ENCODE measurements at regions not wholly inside any gene's neighbourhood (a gene's known extent, or its start where the extent isn't known, plus 50 kb on each side); places are given as distances from the start of the nearest gene placed in this dataset.

DNA sequence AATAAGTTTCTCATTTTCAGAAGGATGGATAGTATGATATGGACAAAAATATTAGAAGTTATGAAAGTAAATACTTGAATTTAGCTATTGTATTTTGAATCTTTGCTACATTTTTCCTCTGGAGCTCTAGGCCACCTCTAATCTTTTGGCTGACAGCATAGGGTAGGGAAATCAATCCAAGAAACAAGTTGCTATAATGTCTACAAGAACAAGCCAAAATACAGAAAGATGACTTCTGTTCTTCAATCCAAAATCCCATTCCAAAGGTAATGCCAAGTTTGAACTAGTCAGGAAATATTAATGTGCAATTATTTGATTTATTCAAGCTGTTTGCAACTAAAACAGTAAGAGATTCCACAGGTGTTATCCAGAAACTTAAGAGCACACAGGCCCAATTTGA is 1323.1 kb downstream of the ADGRL3 start:
- ATAC-seq (ENCODE audit: low read depth): no peak

More for the DNA sequence above, 1323.1 kb downstream of the ADGRL3 start:
- H2AK5ac ChIP-seq (ENCODE audit: low read depth, low read length): no peak overlapping the region
- no peak for DNase-seq
- ChIA-PET CTCF (no interaction called here), POLR2A (ENCODE audit: unreplicated experiment) (no interaction called here)
- H3K56ac ChIP-seq (ENCODE audit: extremely low read depth, insufficient read depth, low read length): no peak overlapping the region
- TF ChIP-seq MAFK (IDR thresholded peaks at IDR 0.05; ENCODE audit: low read depth, low read length) (no peak), BHLHE40 (IDR thresholded peaks at IDR 0.05; ENCODE audit: low read depth, low read length) (no peak), MXI1 (IDR thresholded peaks at IDR 0.05; ENCODE audit: borderline replicate concordance, low read depth, low read length) (no peak), RAD21 (IDR thresholded peaks at IDR 0.05; ENCODE audit: low read length) (no peak), SMC3 (IDR thresholded peaks at IDR 0.05; ENCODE audit: low read depth, low read length) (no peak), FOS (IDR thresholded peaks at IDR 0.05; ENCODE audit: low read depth, low read length) (no peak), NFE2L2 (IDR thresholded peaks at IDR 0.05; ENCODE audit: low read depth, low read length) (no peak), CEBPB (IDR thresholded peaks at IDR 0.05; ENCODE audit: low read depth, low read length) (no peak), MAZ (IDR thresholded peaks at IDR 0.05; ENCODE audit: borderline replicate concordance, low read depth, low read length) (no peak), RFX5 (IDR thresholded peaks at IDR 0.05; ENCODE audit: low read depth, low read length) (no peak), RCOR1 (IDR thresholded peaks at IDR 0.05; ENCODE audit: insufficient replicate concordance, low read length) (no peak), POLR2A (IDR thresholded peaks at IDR 0.05; ENCODE audit: low read depth, low read length) (no peak)
- TF ChIP-seq, protein P1, sequence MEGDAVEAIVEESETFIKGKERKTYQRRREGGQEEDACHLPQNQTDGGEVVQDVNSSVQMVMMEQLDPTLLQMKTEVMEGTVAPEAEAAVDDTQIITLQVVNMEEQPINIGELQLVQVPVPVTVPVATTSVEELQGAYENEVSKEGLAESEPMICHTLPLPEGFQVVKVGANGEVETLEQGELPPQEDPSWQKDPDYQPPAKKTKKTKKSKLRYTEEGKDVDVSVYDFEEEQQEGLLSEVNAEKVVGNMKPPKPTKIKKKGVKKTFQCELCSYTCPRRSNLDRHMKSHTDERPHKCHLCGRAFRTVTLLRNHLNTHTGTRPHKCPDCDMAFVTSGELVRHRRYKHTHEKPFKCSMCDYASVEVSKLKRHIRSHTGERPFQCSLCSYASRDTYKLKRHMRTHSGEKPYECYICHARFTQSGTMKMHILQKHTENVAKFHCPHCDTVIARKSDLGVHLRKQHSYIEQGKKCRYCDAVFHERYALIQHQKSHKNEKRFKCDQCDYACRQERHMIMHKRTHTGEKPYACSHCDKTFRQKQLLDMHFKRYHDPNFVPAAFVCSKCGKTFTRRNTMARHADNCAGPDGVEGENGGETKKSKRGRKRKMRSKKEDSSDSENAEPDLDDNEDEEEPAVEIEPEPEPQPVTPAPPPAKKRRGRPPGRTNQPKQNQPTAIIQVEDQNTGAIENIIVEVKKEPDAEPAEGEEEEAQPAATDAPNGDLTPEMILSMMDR (conservative IDR thresholded peaks at IDR 0.05; ENCODE audit: low read depth, low read length): no peak
- TF ChIP-seq, protein P2, sequence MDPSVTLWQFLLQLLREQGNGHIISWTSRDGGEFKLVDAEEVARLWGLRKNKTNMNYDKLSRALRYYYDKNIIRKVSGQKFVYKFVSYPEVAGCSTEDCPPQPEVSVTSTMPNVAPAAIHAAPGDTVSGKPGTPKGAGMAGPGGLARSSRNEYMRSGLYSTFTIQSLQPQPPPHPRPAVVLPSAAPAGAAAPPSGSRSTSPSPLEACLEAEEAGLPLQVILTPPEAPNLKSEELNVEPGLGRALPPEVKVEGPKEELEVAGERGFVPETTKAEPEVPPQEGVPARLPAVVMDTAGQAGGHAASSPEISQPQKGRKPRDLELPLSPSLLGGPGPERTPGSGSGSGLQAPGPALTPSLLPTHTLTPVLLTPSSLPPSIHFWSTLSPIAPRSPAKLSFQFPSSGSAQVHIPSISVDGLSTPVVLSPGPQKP (IDR thresholded peaks at IDR 0.05; ENCODE audit: borderline replicate concordance, low read depth, low read length): no peak
- TF ChIP-seq, protein P3, sequence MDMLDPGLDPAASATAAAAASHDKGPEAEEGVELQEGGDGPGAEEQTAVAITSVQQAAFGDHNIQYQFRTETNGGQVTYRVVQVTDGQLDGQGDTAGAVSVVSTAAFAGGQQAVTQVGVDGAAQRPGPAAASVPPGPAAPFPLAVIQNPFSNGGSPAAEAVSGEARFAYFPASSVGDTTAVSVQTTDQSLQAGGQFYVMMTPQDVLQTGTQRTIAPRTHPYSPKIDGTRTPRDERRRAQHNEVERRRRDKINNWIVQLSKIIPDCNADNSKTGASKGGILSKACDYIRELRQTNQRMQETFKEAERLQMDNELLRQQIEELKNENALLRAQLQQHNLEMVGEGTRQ (IDR thresholded peaks at IDR 0.05; ENCODE audit: low read depth, low read length): no peak
- no peaks in the 10 kb centered on the region for H3K79me1 ChIP-seq (ENCODE audit: low read depth in 1 of 2, low read length in 2 of 2)
- in situ Hi-C loops (cut with MboI; ENCODE audit: low sequenced_read_pairs): no loop called here
- no TSS peak for BruUV-seq (replicated peaks)
- H3K9ac ChIP-seq (ENCODE audit: low read depth, low read length): no peak overlapping the region
- no peak overlapping the region for H2BK20ac ChIP-seq (ENCODE audit: low read depth, low read length)
- no peaks in the 10 kb centered on the region for H3K4me1 ChIP-seq (ENCODE audit: control insufficient read depth, insufficient read depth, low read length)
- no peaks in the 10 kb centered on the region for H3K27me3 ChIP-seq (ENCODE audit: control insufficient read depth, insufficient read depth, low read length)
- dilution Hi-C loops (cut with HindIII; ENCODE audit: low sequenced_read_pairs, unreplicated experiment): no loop called here
- H2AK9ac ChIP-seq (replicated peaks; ENCODE audit: low read depth, low read length, poor library complexity): no peak overlapping the region
- no peak overlapping the region for H4K8ac ChIP-seq (ENCODE audit: low read depth in 2 of 2, low read length in 2 of 2)
- no peak overlapping the region for H3K4me3 ChIP-seq (ENCODE audit: insufficient read depth, low read depth, low read length)
- no peak overlapping the region for H4K91ac ChIP-seq (ENCODE audit: insufficient read depth, low read depth, low read length)
- no peak overlapping the region for H3K4ac ChIP-seq (ENCODE audit: low read depth, low read length)
- H3K14ac ChIP-seq (replicated peaks; ENCODE audit: low read depth, low read length): no peak overlapping the region
- no peak overlapping the region for H3K4me2 ChIP-seq (ENCODE audit: low read depth, low read length)
- no peak overlapping the region for H3K23ac ChIP-seq (ENCODE audit: low read depth, low read length)
- no peaks in the 10 kb centered on the region for H3K36me3 ChIP-seq (ENCODE audit: control insufficient read depth, insufficient read depth, low read length)
- no peaks in the 10 kb centered on the region for H4K20me1 ChIP-seq (ENCODE audit: insufficient read depth, low read length)
- intact Hi-C loops (cut with micrococcal nuclease): no loop called here
- H2AFZ ChIP-seq (replicated peaks; ENCODE audit: low read length, poor library complexity): no peak overlapping the region
- H3K27ac ChIP-seq (ENCODE audit: insufficient read depth, low read length): no peak overlapping the region
- H2BK5ac ChIP-seq (ENCODE audit: low read depth, low read length, poor library complexity, severe bottlenecking): no peak overlapping the region
- no peak overlapping the region for H2BK120ac ChIP-seq (ENCODE audit: low read depth, low read length)
- H2BK15ac ChIP-seq (ENCODE audit: low read depth, low read length): no peak overlapping the region
- peaks cover 12% of the 10 kb centered on the region; the same call in 1 of the 2 replicates for H3K9me3 ChIP-seq (ENCODE audit: control insufficient read depth, insufficient read depth, low read length)
- no peak overlapping the region for H3K18ac ChIP-seq (ENCODE audit: low read depth, low read length)
- no peaks in the 10 kb centered on the region for H3K9me1 ChIP-seq (ENCODE audit: insufficient read depth, low read length)
- H4K5ac ChIP-seq (ENCODE audit: low read depth, low read length): no peak overlapping the region

Measured in IMR-90 (cell line).